ENCODE measurements at regions not wholly inside any gene's neighbourhood (a gene's known extent, or its start where the extent isn't known, plus 50 kb on each side); places are given as distances from the start of the nearest gene placed in this dataset.
"Not testable (repeated sequence)": the region's sequence is repeated elsewhere in the genome, so short reads cannot be mapped to it uniquely, and the experiment has no call there.

- no peak for DNase-seq (ENCODE audit: low read depth)
- in situ Hi-C loops (cut with HindIII; ENCODE audit: low sequenced_read_pairs): no loop called here
- TF ChIP-seq, protein P1, sequence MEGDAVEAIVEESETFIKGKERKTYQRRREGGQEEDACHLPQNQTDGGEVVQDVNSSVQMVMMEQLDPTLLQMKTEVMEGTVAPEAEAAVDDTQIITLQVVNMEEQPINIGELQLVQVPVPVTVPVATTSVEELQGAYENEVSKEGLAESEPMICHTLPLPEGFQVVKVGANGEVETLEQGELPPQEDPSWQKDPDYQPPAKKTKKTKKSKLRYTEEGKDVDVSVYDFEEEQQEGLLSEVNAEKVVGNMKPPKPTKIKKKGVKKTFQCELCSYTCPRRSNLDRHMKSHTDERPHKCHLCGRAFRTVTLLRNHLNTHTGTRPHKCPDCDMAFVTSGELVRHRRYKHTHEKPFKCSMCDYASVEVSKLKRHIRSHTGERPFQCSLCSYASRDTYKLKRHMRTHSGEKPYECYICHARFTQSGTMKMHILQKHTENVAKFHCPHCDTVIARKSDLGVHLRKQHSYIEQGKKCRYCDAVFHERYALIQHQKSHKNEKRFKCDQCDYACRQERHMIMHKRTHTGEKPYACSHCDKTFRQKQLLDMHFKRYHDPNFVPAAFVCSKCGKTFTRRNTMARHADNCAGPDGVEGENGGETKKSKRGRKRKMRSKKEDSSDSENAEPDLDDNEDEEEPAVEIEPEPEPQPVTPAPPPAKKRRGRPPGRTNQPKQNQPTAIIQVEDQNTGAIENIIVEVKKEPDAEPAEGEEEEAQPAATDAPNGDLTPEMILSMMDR (IDR thresholded peaks at IDR 0.05; ENCODE audit: low read depth, low read length, missing control alignments): no peak
- H3K4me3 ChIP-seq (ENCODE audit: low read depth, low read length): no peak overlapping the region
Observed at GRCh38 chr11:49851971-49852389, 100.2 kb upstream of the OR4C13 start.

GRCh38 chr11:49888875-49889274 lies 63.3 kb upstream of the OR4C13 start:
- DNase-seq (ENCODE audit: low read depth); H3K4me3 ChIP-seq (ENCODE audit: low read depth, low read length); in situ Hi-C loops (cut with HindIII; ENCODE audit: low sequenced_read_pairs): not testable (repeated sequence)

- not testable (repeated sequence) for DNase-seq (ENCODE audit: low read depth)
Observed at GRCh38 chr11:49891910-49892671, 60.1 kb upstream of the OR4C13 start.

DNA sequence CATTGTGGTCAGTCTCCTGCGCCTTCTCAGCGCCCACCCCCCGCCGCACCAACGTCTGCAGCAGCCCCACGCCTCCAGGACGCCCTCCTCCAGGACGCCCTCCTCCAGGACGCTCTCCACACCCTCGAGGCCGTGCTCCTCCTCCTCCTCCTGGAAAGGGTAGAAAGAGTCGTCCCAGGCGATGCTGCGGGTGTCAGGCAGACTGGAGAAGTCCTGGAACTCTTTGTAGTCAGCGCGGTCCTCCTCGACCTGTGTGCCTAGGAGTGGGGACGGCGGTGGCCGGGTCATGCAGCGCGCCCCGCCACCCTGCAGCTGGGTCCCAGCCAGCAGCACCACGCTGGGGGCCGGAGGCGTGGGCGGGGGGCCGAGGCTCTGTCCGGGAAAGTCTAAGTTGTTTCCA lies 58.7 kb upstream of the OR4C13 start:
- DNase-seq (ENCODE audit: low read depth); in situ Hi-C loops (cut with HindIII; ENCODE audit: low sequenced_read_pairs); H3K4me3 ChIP-seq (ENCODE audit: low read depth, low read length): not testable (repeated sequence)

More at GRCh38 chr11:49891910-49892671, 60.1 kb upstream of the OR4C13 start:
- H3K4me3 ChIP-seq (ENCODE audit: low read depth, low read length); in situ Hi-C loops (cut with HindIII; ENCODE audit: low sequenced_read_pairs): not testable (repeated sequence)

Data from astrocyte of the cerebellum (primary cell).